KMS-11 (cell line): ENCODE measurements at regions not wholly inside any gene's neighbourhood (a gene's known extent, or its start where the extent isn't known, plus 50 kb on each side); places are given as distances from the start of the nearest gene placed in this dataset.

ENCODE experiments used
- H2AFZ ChIP-seq: fragments of 200-600 bp; sonication (generic); 2 replicates; pipeline ENCODE4 v1.6.1; 2016; ENCODE audit warnings: antibody characterized with exemption, mixed run types, low read depth
- H3K27ac ChIP-seq: fragments of 200-600 bp; sonication (generic); 2 replicates; pipeline ENCODE4 v1.6.1; 2016; ENCODE audit warnings: mild to moderate bottlenecking, mixed run types
- H3K27me3 ChIP-seq: fragments of 200-600 bp; sonication (generic); 2 replicates; pipeline ENCODE4 v1.6.1; 2017; ENCODE audit warnings: mild to moderate bottlenecking, low read depth, mixed run types, moderate library complexity; ENCODE audit not compliant: insufficient read depth
- H3K36me3 ChIP-seq: fragments of 200-600 bp; sonication (generic); 2 replicates; pipeline ENCODE4 v1.6.1; 2017; ENCODE audit warnings: mild to moderate bottlenecking, mixed run types; ENCODE audit not compliant: insufficient read depth
- H3K4me1 ChIP-seq: fragments of 200-600 bp; sonication (generic); 2 replicates; pipeline ENCODE4 v1.6.1; 2016; ENCODE audit warnings: mild to moderate bottlenecking, low read depth, mixed run types; ENCODE audit not compliant: poor library complexity, severe bottlenecking
- H3K4me2 ChIP-seq: fragments of 200-600 bp; sonication (generic); 2 replicates; pipeline ENCODE4 v1.7.0; 2016; ENCODE audit warnings: mild to moderate bottlenecking, mixed run types
- H3K4me3 ChIP-seq: fragments of 200-600 bp; sonication (generic); IDR thresholded peaks from 2 replicates; pipeline ENCODE4 v1.6.1; 2017; ENCODE audit warnings: low read depth, low read length, mixed read lengths; ENCODE audit not compliant: insufficient read depth
- H3K79me2 ChIP-seq: fragments of 200-600 bp; sonication (generic); 2 replicates; pipeline ENCODE4 v1.6.1; 2016; ENCODE audit warnings: low read depth, mixed run types; ENCODE audit not compliant: insufficient read depth
- H3K9ac ChIP-seq: fragments of 200-600 bp; sonication (generic); 2 replicates; pipeline ENCODE4 v1.6.1; 2016; ENCODE audit warnings: mild to moderate bottlenecking, mixed run types
- H4K20me1 ChIP-seq: fragments of 200-600 bp; sonication (generic); 2 replicates; pipeline ENCODE4 v1.6.1; 2016; ENCODE audit warnings: mild to moderate bottlenecking, mixed run types; ENCODE audit not compliant: insufficient read depth
- CTCF ChIP-seq: fragments of 200-600 bp; sonication (generic); conservative IDR thresholded peaks from 2 replicates; pipeline ENCODE4 v1.6.1; 2017; ENCODE audit warnings: low read depth, mild to moderate bottlenecking, antibody characterized with exemption, low read length, moderate library complexity, mixed read lengths

- no peaks in the 10 kb centered on the region for H3K27me3 ChIP-seq
- H3K79me2 ChIP-seq = no peaks in the 10 kb centered on the region
- H3K9ac ChIP-seq = no peak overlapping the region
- H3K36me3 ChIP-seq = no peaks in the 10 kb centered on the region
- H3K4me3 ChIP-seq = no peak overlapping the region
- H4K20me1 ChIP-seq = no peaks in the 10 kb centered on the region
- H2AFZ ChIP-seq = no peak overlapping the region
- H3K27ac ChIP-seq = no peak overlapping the region
- no peak overlapping the region for H3K4me2 ChIP-seq
- TF ChIP-seq CTCF = no peak
- no peaks in the 10 kb centered on the region for H3K4me1 ChIP-seq
Observed at GRCh38 chr2:66324356-66324755, 110.6 kb upstream of the MEIS1 start.

- H2AFZ ChIP-seq = no peak overlapping the region
- no peaks in the 10 kb centered on the region for H3K79me2 ChIP-seq
- H3K4me3 ChIP-seq = no peak overlapping the region
- no peaks in the 10 kb centered on the region for H4K20me1 ChIP-seq
- no peak overlapping the region for H3K27ac ChIP-seq
- no peaks in the 10 kb centered on the region for H3K36me3 ChIP-seq
- H3K4me1 ChIP-seq = no peaks in the 10 kb centered on the region
- TF ChIP-seq CTCF = no peak
- H3K9ac ChIP-seq = no peak overlapping the region
- H3K4me2 ChIP-seq = no peak overlapping the region
- no peaks in the 10 kb centered on the region for H3K27me3 ChIP-seq
Observed at GRCh38 chr2:66323406-66323805, 111.5 kb upstream of the MEIS1 start.

DNA sequence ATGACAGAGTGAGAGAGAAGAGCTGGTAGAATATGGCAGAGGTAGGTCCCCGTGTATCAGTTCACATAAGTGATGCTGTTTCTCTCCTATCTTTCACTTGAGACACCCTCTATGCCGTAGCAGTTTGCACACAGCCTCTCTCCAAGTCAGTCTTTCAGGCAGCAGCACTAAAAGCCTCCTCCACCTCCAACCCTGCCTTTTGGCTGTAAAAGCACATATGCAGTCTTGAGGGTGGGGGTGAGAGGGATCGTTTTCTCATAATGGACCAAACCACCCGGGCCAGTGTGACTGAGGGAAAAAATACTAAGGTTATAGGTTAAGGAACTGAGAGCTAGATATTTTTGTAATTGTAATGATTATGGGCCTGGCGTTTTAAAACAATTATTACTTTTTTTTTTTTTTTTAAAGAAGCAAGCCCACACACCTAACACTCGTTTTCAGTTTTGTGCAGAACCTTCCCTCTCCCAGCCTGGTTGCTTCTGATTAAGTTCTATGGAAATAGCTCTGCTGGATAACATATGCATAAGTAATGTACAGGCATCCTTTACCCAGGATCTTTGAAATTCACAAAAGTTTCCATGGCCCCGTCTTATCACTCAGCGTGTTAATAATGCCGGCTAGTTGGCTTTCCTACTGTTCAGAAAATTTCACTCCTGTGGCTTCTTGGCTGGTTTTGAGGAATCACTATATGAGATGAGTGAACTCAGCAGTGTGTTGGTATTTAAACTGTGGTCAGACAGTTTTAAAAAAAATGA lies 112.2 kb upstream of the MEIS1 start:
- no peak overlapping the region for H3K27ac ChIP-seq
- H3K9ac ChIP-seq = no peak overlapping the region
- H2AFZ ChIP-seq = no peak overlapping the region
- H3K36me3 ChIP-seq = no peaks in the 10 kb centered on the region
- H3K79me2 ChIP-seq = no peaks in the 10 kb centered on the region
- no peak overlapping the region for H3K4me2 ChIP-seq
- no peaks in the 10 kb centered on the region for H3K4me1 ChIP-seq
- no peak overlapping the region for H3K4me3 ChIP-seq
- H3K27me3 ChIP-seq = no peaks in the 10 kb centered on the region
- TF ChIP-seq CTCF = no peak
- no peaks in the 10 kb centered on the region for H4K20me1 ChIP-seq

GRCh38 chr2:66318009-66318561 lies 116.8 kb upstream of the MEIS1 start:
- Histone ChIP-seq H4K20me1 (no peaks in the 10 kb centered on the region), H3K9ac (no peak overlapping the region), H2AFZ (no peak overlapping the region), H3K27ac (no peak overlapping the region), H3K4me3 (no peak overlapping the region), H3K79me2 (no peaks in the 10 kb centered on the region), H3K27me3 (no peaks in the 10 kb centered on the region), H3K4me1 (no peaks in the 10 kb centered on the region), H3K36me3 (no peaks in the 10 kb centered on the region), H3K4me2 (no peak overlapping the region)
- no peak for TF ChIP-seq CTCF
